Ectodermal cell (in vitro differentiated cells): ENCODE measurements at regions not wholly inside any gene's neighbourhood (a gene's known extent, or its start where the extent isn't known, plus 50 kb on each side); places are given as distances from the start of the nearest gene placed in this dataset.
"Not testable (repeated sequence)": the region's sequence is repeated elsewhere in the genome, so short reads cannot be mapped to it uniquely, and the experiment has no call there.

Experiments
- H3K27ac ChIP-seq: 2 replicates; pipeline ENCODE4 v1.7.0; 2013; ENCODE audit warnings: mild to moderate bottlenecking, low read depth, low read length; ENCODE audit not compliant: insufficient read depth, poor library complexity, severe bottlenecking
- H3K27me3 ChIP-seq: 2 replicates; pipeline ENCODE4 v1.7.0; 2013; ENCODE audit warnings: mild to moderate bottlenecking, low read length; ENCODE audit not compliant: insufficient read depth, control insufficient read depth, poor library complexity, severe bottlenecking
- H3K36me3 ChIP-seq: one replicate; pipeline ENCODE4 v1.7.0; 2013; ENCODE audit warnings: low read length; ENCODE audit not compliant: control insufficient read depth, insufficient read depth
- H3K4me1 ChIP-seq: one replicate; pipeline ENCODE4 v1.7.0; 2013; ENCODE audit warnings: low read length; ENCODE audit not compliant: control insufficient read depth, insufficient read depth
- H3K4me3 ChIP-seq: 2 replicates; pipeline ENCODE4 v1.7.0; 2013; ENCODE audit warnings: low read depth, low read length, control low read depth; ENCODE audit not compliant: insufficient read depth
- H3K9me3 ChIP-seq: 2 replicates; pipeline ENCODE4 v1.7.0; 2013; ENCODE audit warnings: mild to moderate bottlenecking, low read length, moderate library complexity; ENCODE audit not compliant: control insufficient read depth
- WGBS, 2 experiments: methylation state at CpG; one replicate each; pipeline ENCODE4 v1.1.7; 2013; ENCODE audit warnings: missing lambda C conversion rate in 2 of 2; 5-methylcytosine and 5-hydroxymethylcytosine counted together

GRCh38 chr10:34957531-34957930 is 132.6 kb downstream of the CUL2 start:
- Histone ChIP-seq H3K4me1 (no peaks in the 10 kb centered on the region), H3K4me3 (no peak overlapping the region), H3K36me3 (no peaks in the 10 kb centered on the region), H3K27ac (no peak overlapping the region), H3K9me3 (no peaks in the 10 kb centered on the region), H3K27me3 (no peaks in the 10 kb centered on the region)
- 91 to 96% methylated on average over 6 of the region's 6 CpGs for WGBS, 2 experiments

GRCh38 chr10:34956756-34957155 is 133.4 kb downstream of the CUL2 start:
- 87 to 96% methylated on average over 3 of the region's 3 CpGs for WGBS, 2 experiments
- Histone ChIP-seq H3K36me3 (no peaks in the 10 kb centered on the region), H3K4me1 (no peaks in the 10 kb centered on the region), H3K9me3 (no peaks in the 10 kb centered on the region), H3K4me3 (no peak overlapping the region), H3K27ac (no peak overlapping the region), H3K27me3 (no peaks in the 10 kb centered on the region)

- Histone ChIP-seq H3K9me3 (no peaks in the 10 kb centered on the region), H3K4me3 (no peak overlapping the region), H3K4me1 (no peaks in the 10 kb centered on the region), H3K27ac (no peak overlapping the region), H3K36me3 (no peaks in the 10 kb centered on the region), H3K27me3 (no peaks in the 10 kb centered on the region)
- 89 to 100% methylated on average over 2 of the region's 2 CpGs for WGBS, 2 experiments
Observed at GRCh38 chr10:34955391-34955790, 134.8 kb downstream of the CUL2 start.

- Histone ChIP-seq H3K36me3 (no peaks in the 10 kb centered on the region), H3K27me3 (no peaks in the 10 kb centered on the region), H3K4me3 (no peak overlapping the region), H3K27ac (no peak overlapping the region), H3K4me1 (no peaks in the 10 kb centered on the region), H3K9me3 (no peaks in the 10 kb centered on the region)
- 90 to 92% methylated on average over 5 of the region's 5 CpGs for WGBS, 2 experiments
Observed at GRCh38 chr10:34954142-34954541, 136.0 kb downstream of the CUL2 start.

GRCh38 chr10:34951263-34951887 is 136.3 kb upstream of the PARD3 start:
- not testable (repeated sequence) for H3K4me3 ChIP-seq, H3K27ac ChIP-seq, H3K9me3 ChIP-seq, H3K4me1 ChIP-seq, H3K36me3 ChIP-seq, H3K27me3 ChIP-seq
- WGBS, 2 experiments = 83 to 86% methylated on average over 11 of the region's 11 CpGs

- not testable (repeated sequence) for H3K9me3 ChIP-seq, H3K4me3 ChIP-seq, H3K27ac ChIP-seq, H3K27me3 ChIP-seq, H3K4me1 ChIP-seq, H3K36me3 ChIP-seq
- 95% methylated on average over 8 to 9 of the region's 9 CpGs for WGBS, 2 experiments
Observed at GRCh38 chr10:34945951-34946522, 130.9 kb upstream of the PARD3 start.

- Histone ChIP-seq H3K9me3 (no peaks in the 10 kb centered on the region), H3K27ac (no peak overlapping the region), H3K27me3 (no peaks in the 10 kb centered on the region), H3K36me3 (no peaks in the 10 kb centered on the region), H3K4me3 (no peak overlapping the region), H3K4me1 (no peaks in the 10 kb centered on the region)
- 70 to 71% methylated on average over 14 of the region's 14 CpGs for WGBS, 2 experiments
Observed at GRCh38 chr10:34941471-34942357, 126.6 kb upstream of the PARD3 start.

GRCh38 chr10:34940436-34940835 is 125.3 kb upstream of the PARD3 start:
- H3K9me3 ChIP-seq = no peaks in the 10 kb centered on the region
- no peak overlapping the region for H3K4me3 ChIP-seq
- no peaks in the 10 kb centered on the region for H3K4me1 ChIP-seq
- H3K27ac ChIP-seq = no peak overlapping the region
- H3K36me3 ChIP-seq = no peaks in the 10 kb centered on the region
- WGBS, 2 experiments = 82 to 85% methylated on average over 8 of the region's 8 CpGs
- H3K27me3 ChIP-seq = no peaks in the 10 kb centered on the region

GRCh38 chr10:34938399-34938670 is 123.2 kb upstream of the PARD3 start:
- Histone ChIP-seq H3K36me3 (no peaks in the 10 kb centered on the region), H3K9me3 (no peaks in the 10 kb centered on the region), H3K27me3 (no peaks in the 10 kb centered on the region), H3K27ac (no peak overlapping the region), H3K4me3 (no peak overlapping the region), H3K4me1 (no peaks in the 10 kb centered on the region)
- WGBS, 2 experiments = 95% methylated on average over 6 of the region's 6 CpGs

- H3K27me3 ChIP-seq, H3K4me1 ChIP-seq, H3K4me3 ChIP-seq, H3K9me3 ChIP-seq, H3K36me3 ChIP-seq, H3K27ac ChIP-seq: not testable (repeated sequence)
- WGBS, 2 experiments = 52 to 53% methylated on average over 7 of the region's 7 CpGs
Observed at GRCh38 chr10:34937643-34938398, 122.7 kb upstream of the PARD3 start.
